ENCODE measurements at regions not wholly inside any gene's neighbourhood (a gene's known extent, or its start where the extent isn't known, plus 50 kb on each side); places are given as distances from the start of the nearest gene placed in this dataset.

- TF ChIP-seq SCRT1 (tag by site-specific recombination; IDR thresholded peaks at IDR 0.05; ENCODE audit: borderline replicate concordance), result no peak
- no peak for TF ChIP-seq ZFP69B (tag by site-specific recombination; IDR thresholded peaks at IDR 0.05)
- no peak for TF ChIP-seq ZNF561 (tag by site-specific recombination; IDR thresholded peaks at IDR 0.05; ENCODE audit: borderline replicate concordance)
- TF ChIP-seq TCF7L2 (IDR thresholded peaks at IDR 0.05; ENCODE audit: borderline replicate concordance, low read depth, low read length), result no peak
These were observed 543.6 kb downstream of the RFC3 start for GRCh38 chr13:34361560-34361959.
